GM12878 (cell line): ENCODE measurements at regions not wholly inside any gene's neighbourhood (a gene's known extent, or its start where the extent isn't known, plus 50 kb on each side); places are given as distances from the start of the nearest gene placed in this dataset.

ENCODE experiments used
- ATAC-seq: fragments of 200-7000 bp; cut with Tn5 transposase; 3 replicates; pipeline ENCODE4 v1.9.1; 2020; ENCODE audit warnings: mild to moderate bottlenecking, moderate library complexity
- BruUV-seq: library from RNA; stranded (reverse); fragments of 400-500 nt; replicated peaks from 2 replicates; lab custom pipeline; 2021; lab: Mats Ljungman, UMichigan
- CTCF ChIA-PET: fragments of 300-600 bp; sonication (Branson Sonifier 250); formaldehyde crosslinking; extraction: SDS; loops from one replicate; lab custom pipeline; 2021; ENCODE audit warnings: inconsistent platforms; lab: Yijun Ruan, JAX
- POLR2A ChIA-PET: fragments of 350-600 bp; formaldehyde crosslinking; extraction: SDS; loops from one replicate; lab custom pipeline; 2021; ENCODE audit warnings: inconsistent platforms; lab: Charles Lee
- RAD21 ChIA-PET: fragments of 300-600 bp; sonication (Branson Sonifier 250); formaldehyde crosslinking; loops from one replicate; lab custom pipeline; 2023; ENCODE audit warnings: antibody characterized with exemption; ENCODE audit not compliant: unreplicated experiment; lab: Charles Lee
- SMC1A ChIA-PET: fragments of 300-600 bp; sonication (Branson Sonifier 250); formaldehyde crosslinking; loops from one replicate; lab custom pipeline; 2023; ENCODE audit not compliant: unreplicated experiment, uncharacterized antibody; lab: Charles Lee
- DNase-seq: peaks from one replicate; pipeline ENCODE4 v3.0.0-alpha.2; 2011; ENCODE audit warnings: low read depth, low spot score
- FAIRE-seq: peaks from 3 replicates; lab custom pipeline; 2011; peaks lifted over from hg19 to GRCh38; lab: Jason Lieb, UNC
- H2AFZ ChIP-seq: 2 replicates; pipeline ENCODE4 v1.6.0; 2011; ENCODE audit warnings: low read depth, low read length, control low read depth; ENCODE audit not compliant: control insufficient read depth
- H3K27ac ChIP-seq: 2 replicates; pipeline ENCODE4 v1.5.1; 2011; ENCODE audit warnings: control low read depth; ENCODE audit not compliant: control insufficient read depth, insufficient read depth
- H3K27me3 ChIP-seq, 2 experiments: replicated peaks in 1 of 2; 2 replicates each; pipeline versions ENCODE4 v1.6.0 to v1.6.1; 2011; ENCODE audit warnings: low read length in 1 of 2; ENCODE audit not compliant: control insufficient read depth in 2 of 2, insufficient read depth in 2 of 2
- H3K36me3 ChIP-seq, 2 experiments: 2 replicates each; pipeline ENCODE4 v1.5.1; 2011; ENCODE audit warnings: low read length in 1 of 2; ENCODE audit not compliant: control insufficient read depth in 2 of 2, insufficient read depth in 2 of 2
- H3K4me1 ChIP-seq: 2 replicates; pipeline ENCODE4 v1.6.1; 2011; ENCODE audit warnings: mild to moderate bottlenecking, low read length, moderate library complexity, mixed read lengths; ENCODE audit not compliant: control insufficient read depth, insufficient read depth
- H3K4me2 ChIP-seq: 2 replicates; pipeline ENCODE4 v1.6.0; 2011; ENCODE audit warnings: control low read depth; ENCODE audit not compliant: control insufficient read depth, insufficient read depth
- H3K4me3 ChIP-seq: fragments of 200-600 bp; sonication (generic); 2 replicates; pipeline ENCODE4 v1.5.1; 2016
- H3K79me2 ChIP-seq: 2 replicates; pipeline ENCODE4 v1.6.0; 2011; ENCODE audit warnings: low read length; ENCODE audit not compliant: control insufficient read depth, insufficient read depth
- H3K9ac ChIP-seq: 2 replicates; pipeline ENCODE4 v1.8.0; 2011; ENCODE audit warnings: low read length, control low read depth, mixed read lengths; ENCODE audit not compliant: control insufficient read depth, insufficient read depth
- H3K9me3 ChIP-seq: replicated peaks from 3 replicates; pipeline ENCODE4 v1.5.1; 2011; ENCODE audit warnings: mild to moderate bottlenecking, low read length; ENCODE audit not compliant: control insufficient read depth, insufficient read depth
- H4K20me1 ChIP-seq: 2 replicates; pipeline ENCODE4 v1.6.0; 2011; ENCODE audit not compliant: control insufficient read depth, insufficient read depth
- IKZF2 ChIP-seq, 2 experiments: fragments of 450-650 bp; IDR thresholded peaks; 2 replicates each; pipeline ENCODE4 v1.6.1; 2017; ENCODE audit warnings: mild to moderate bottlenecking in 2 of 2, moderate library complexity in 2 of 2
- LARP7 ChIP-seq: fragments of 450-650 bp; IDR thresholded peaks from 2 replicates; pipeline ENCODE4 v1.6.1; 2017; ENCODE audit warnings: mild to moderate bottlenecking
- PAX8 ChIP-seq: fragments of 450-650 bp; IDR thresholded peaks from 2 replicates; pipeline ENCODE4 v1.6.1; 2017; ENCODE audit warnings: mild to moderate bottlenecking, moderate library complexity
- ZBTB40 ChIP-seq: fragments of 450-650 bp; IDR thresholded peaks from 2 replicates; pipeline ENCODE4 v1.6.1; 2016; ENCODE audit warnings: mild to moderate bottlenecking, moderate library complexity, borderline replicate concordance
- ZNF274 ChIP-seq: IDR thresholded peaks from one replicate; pipeline ENCODE4 v1.8.0; 2011; ENCODE audit not compliant: insufficient read length, insufficient read depth
- WGBS: methylation state at CpG from one replicate; pipeline ENCODE4 v1.1.6; 2016; ENCODE audit warnings: low lambda C conversion rate; ENCODE audit not compliant: insufficient replicate concordance, insufficient coverage; ENCODE audit errors: missing lambda C conversion rate; 5-methylcytosine and 5-hydroxymethylcytosine counted together
- in situ Hi-C: fragments of 300-500 bp; cut with MboI; formaldehyde crosslinking; loops from 9 replicates; pipeline ENCODE4 v1.14.3; 2018; ENCODE audit warnings: mixed read lengths
- intact Hi-C: fragments of 100-400 bp; cut with micrococcal nuclease; formaldehyde crosslinking; loops from one replicate; pipeline ENCODE4 v1.14.2; 2022; ENCODE audit not compliant: unreplicated experiment

- ChIA-PET SMC1A (no interaction called here), RAD21 (no interaction called here), POLR2A (no interaction called here), CTCF (interaction anchor here (1.0 kb wide), 1 partner anchor 9 kb away, joined by 3 read pairs; no protein-coding TSS in a partner anchor)
- Histone ChIP-seq H3K36me3 (no peaks in the 10 kb centered on the region), H2AFZ (no peak overlapping the region), H3K79me2 (no peaks in the 10 kb centered on the region), H3K9me3 (no peaks in the 10 kb centered on the region), H4K20me1 (no peaks in the 10 kb centered on the region), H3K4me1 (no peaks in the 10 kb centered on the region), H3K4me3 (no peak overlapping the region), H3K27me3 (no peaks in the 10 kb centered on the region), H3K9ac (no peak overlapping the region), H3K4me2 (no peak overlapping the region), H3K27ac (no peak overlapping the region)
- TF ChIP-seq ZNF274 (no peak), LARP7 (no peak), IKZF2 (IDR thresholded peaks at IDR 0.05) (no peak), PAX8 (no peak), ZBTB40 (no peak)
- no TSS peak for BruUV-seq
- intact Hi-C loops: no loop called here
- DNase-seq: no peak
- no peak for ATAC-seq
- no peak for FAIRE-seq
- in situ Hi-C loops: no loop called here
- 7% methylated on average over 5 of the region's 5 CpGs for WGBS
Observed at GRCh38 chr16:80105160-80105559, 435.6 kb upstream of the DYNLRB2 start.
